ENCODE measurements at regions not wholly inside any gene's neighbourhood (a gene's known extent, or its start where the extent isn't known, plus 50 kb on each side); places are given as distances from the start of the nearest gene placed in this dataset.

DNA sequence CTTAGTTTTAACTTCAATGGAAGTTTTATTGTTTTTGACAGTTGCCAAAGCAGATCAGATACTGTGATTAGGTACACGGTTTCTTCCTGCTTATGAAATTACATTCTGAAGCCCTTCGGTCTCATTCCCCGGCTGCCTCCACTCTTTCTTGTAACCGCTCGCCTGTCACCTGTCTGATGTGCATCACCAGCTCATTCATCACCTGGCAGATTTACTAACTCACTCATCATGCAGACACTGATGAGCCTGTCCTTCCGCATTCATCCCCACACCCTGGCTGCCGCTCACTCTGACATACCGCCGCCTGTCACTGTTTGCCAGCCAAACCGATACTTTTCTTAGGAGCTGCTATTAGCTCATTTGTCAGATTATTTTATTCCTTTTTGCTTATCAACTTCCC lies 82.8 kb upstream of the NSMCE3 start:
- Histone ChIP-seq H3K27ac (ENCODE audit: insufficient read depth, low read length) (no peak overlapping the region), H3K18ac (ENCODE audit: low read depth, low read length) (no peak overlapping the region), H3K4me3 (ENCODE audit: insufficient read depth, low read depth, low read length) (no peak overlapping the region), H3K27me3 (ENCODE audit: control insufficient read depth, insufficient read depth, low read length) (peaks cover 8% of the 10 kb centered on the region), H3K4ac (ENCODE audit: low read depth, low read length) (no peak overlapping the region), H4K5ac (ENCODE audit: low read depth, low read length) (no peak overlapping the region), H2BK20ac (ENCODE audit: low read depth, low read length) (no peak overlapping the region), H3K23ac (ENCODE audit: low read depth, low read length) (no peak overlapping the region), H3K79me1 (ENCODE audit: low read depth in 1 of 2, low read length in 2 of 2) (no peaks in the 10 kb centered on the region), H3K14ac (replicated peaks; ENCODE audit: low read depth, low read length) (no peak overlapping the region), H2BK15ac (ENCODE audit: low read depth, low read length) (no peak overlapping the region), H2AFZ (replicated peaks; ENCODE audit: low read length, poor library complexity) (no peak overlapping the region), H3K9me3 (ENCODE audit: control insufficient read depth, insufficient read depth, low read length) (no peaks in the 10 kb centered on the region), H2AK5ac (ENCODE audit: low read depth, low read length) (no peak overlapping the region), H3K4me1 (ENCODE audit: control insufficient read depth, insufficient read depth, low read length) (no peaks in the 10 kb centered on the region), H3K9ac (ENCODE audit: low read depth, low read length) (no peak overlapping the region), H2AK9ac (replicated peaks; ENCODE audit: low read depth, low read length, poor library complexity) (no peak overlapping the region), H3K36me3 (ENCODE audit: control insufficient read depth, insufficient read depth, low read length) (no peaks in the 10 kb centered on the region), H4K91ac (ENCODE audit: insufficient read depth, low read depth, low read length) (no peak overlapping the region), H3K56ac (ENCODE audit: extremely low read depth, insufficient read depth, low read length) (no peak overlapping the region), H3K4me2 (ENCODE audit: low read depth, low read length) (no peak overlapping the region), H4K8ac (ENCODE audit: low read depth in 2 of 2, low read length in 2 of 2) (no peak overlapping the region), H3K9me1 (ENCODE audit: insufficient read depth, low read length) (no peaks in the 10 kb centered on the region), H2BK5ac (ENCODE audit: low read depth, low read length, poor library complexity, severe bottlenecking) (no peak overlapping the region), H4K20me1 (ENCODE audit: insufficient read depth, low read length) (no peaks in the 10 kb centered on the region), H2BK120ac (ENCODE audit: low read depth, low read length) (no peak overlapping the region)
- no TSS peak for BruUV-seq (replicated peaks)
- ChIA-PET POLR2A (ENCODE audit: unreplicated experiment) (no interaction called here), CTCF (no interaction called here)
- no peak for ATAC-seq (ENCODE audit: low read depth)
- WGBS, 2 experiments (ENCODE audit: extremely low coverage in 2 of 2, insufficient read length in 1 of 2), result 22% methylated on average over 8 of the region's 10 CpGs; no CpG with 5 or more reads in 1 of the 2 experiments
- TF ChIP-seq FOS (IDR thresholded peaks at IDR 0.05; ENCODE audit: low read depth, low read length) (no peak), RAD21 (IDR thresholded peaks at IDR 0.05; ENCODE audit: low read length) (no peak), CHD1 (IDR thresholded peaks at IDR 0.05; ENCODE audit: low read depth, low read length) (no peak), MAZ (IDR thresholded peaks at IDR 0.05; ENCODE audit: borderline replicate concordance, low read depth, low read length) (no peak), RFX5 (IDR thresholded peaks at IDR 0.05; ENCODE audit: low read depth, low read length) (no peak), NFE2L2 (IDR thresholded peaks at IDR 0.05; ENCODE audit: low read depth, low read length) (no peak), POLR2A (IDR thresholded peaks at IDR 0.05; ENCODE audit: low read depth, low read length) (no peak), SMC3 (IDR thresholded peaks at IDR 0.05; ENCODE audit: low read depth, low read length) (no peak), MAFK (IDR thresholded peaks at IDR 0.05; ENCODE audit: low read depth, low read length) (no peak), RCOR1 (IDR thresholded peaks at IDR 0.05; ENCODE audit: insufficient replicate concordance, low read length) (no peak), CEBPB (IDR thresholded peaks at IDR 0.05; ENCODE audit: low read depth, low read length) (no peak), BHLHE40 (IDR thresholded peaks at IDR 0.05; ENCODE audit: low read depth, low read length) (no peak), MXI1 (IDR thresholded peaks at IDR 0.05; ENCODE audit: borderline replicate concordance, low read depth, low read length) (no peak)
- TF ChIP-seq, protein P1, sequence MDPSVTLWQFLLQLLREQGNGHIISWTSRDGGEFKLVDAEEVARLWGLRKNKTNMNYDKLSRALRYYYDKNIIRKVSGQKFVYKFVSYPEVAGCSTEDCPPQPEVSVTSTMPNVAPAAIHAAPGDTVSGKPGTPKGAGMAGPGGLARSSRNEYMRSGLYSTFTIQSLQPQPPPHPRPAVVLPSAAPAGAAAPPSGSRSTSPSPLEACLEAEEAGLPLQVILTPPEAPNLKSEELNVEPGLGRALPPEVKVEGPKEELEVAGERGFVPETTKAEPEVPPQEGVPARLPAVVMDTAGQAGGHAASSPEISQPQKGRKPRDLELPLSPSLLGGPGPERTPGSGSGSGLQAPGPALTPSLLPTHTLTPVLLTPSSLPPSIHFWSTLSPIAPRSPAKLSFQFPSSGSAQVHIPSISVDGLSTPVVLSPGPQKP (IDR thresholded peaks at IDR 0.05; ENCODE audit: borderline replicate concordance, low read depth, low read length), result no peak
- TF ChIP-seq, protein P2, sequence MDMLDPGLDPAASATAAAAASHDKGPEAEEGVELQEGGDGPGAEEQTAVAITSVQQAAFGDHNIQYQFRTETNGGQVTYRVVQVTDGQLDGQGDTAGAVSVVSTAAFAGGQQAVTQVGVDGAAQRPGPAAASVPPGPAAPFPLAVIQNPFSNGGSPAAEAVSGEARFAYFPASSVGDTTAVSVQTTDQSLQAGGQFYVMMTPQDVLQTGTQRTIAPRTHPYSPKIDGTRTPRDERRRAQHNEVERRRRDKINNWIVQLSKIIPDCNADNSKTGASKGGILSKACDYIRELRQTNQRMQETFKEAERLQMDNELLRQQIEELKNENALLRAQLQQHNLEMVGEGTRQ (IDR thresholded peaks at IDR 0.05; ENCODE audit: low read depth, low read length), result no peak
- TF ChIP-seq, protein P3, sequence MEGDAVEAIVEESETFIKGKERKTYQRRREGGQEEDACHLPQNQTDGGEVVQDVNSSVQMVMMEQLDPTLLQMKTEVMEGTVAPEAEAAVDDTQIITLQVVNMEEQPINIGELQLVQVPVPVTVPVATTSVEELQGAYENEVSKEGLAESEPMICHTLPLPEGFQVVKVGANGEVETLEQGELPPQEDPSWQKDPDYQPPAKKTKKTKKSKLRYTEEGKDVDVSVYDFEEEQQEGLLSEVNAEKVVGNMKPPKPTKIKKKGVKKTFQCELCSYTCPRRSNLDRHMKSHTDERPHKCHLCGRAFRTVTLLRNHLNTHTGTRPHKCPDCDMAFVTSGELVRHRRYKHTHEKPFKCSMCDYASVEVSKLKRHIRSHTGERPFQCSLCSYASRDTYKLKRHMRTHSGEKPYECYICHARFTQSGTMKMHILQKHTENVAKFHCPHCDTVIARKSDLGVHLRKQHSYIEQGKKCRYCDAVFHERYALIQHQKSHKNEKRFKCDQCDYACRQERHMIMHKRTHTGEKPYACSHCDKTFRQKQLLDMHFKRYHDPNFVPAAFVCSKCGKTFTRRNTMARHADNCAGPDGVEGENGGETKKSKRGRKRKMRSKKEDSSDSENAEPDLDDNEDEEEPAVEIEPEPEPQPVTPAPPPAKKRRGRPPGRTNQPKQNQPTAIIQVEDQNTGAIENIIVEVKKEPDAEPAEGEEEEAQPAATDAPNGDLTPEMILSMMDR (conservative IDR thresholded peaks at IDR 0.05; ENCODE audit: low read depth, low read length), result no peak
- no peak for DNase-seq
- dilution Hi-C loops (cut with HindIII; ENCODE audit: low sequenced_read_pairs, unreplicated experiment), result no loop called here
- intact Hi-C loops (cut with micrococcal nuclease), result no loop called here
- in situ Hi-C loops (cut with MboI; ENCODE audit: low sequenced_read_pairs), result no loop called here
